HG02938 (cell line): ENCODE measurements at regions not wholly inside any gene's neighbourhood (a gene's known extent, or its start where the extent isn't known, plus 50 kb on each side); places are given as distances from the start of the nearest gene placed in this dataset.
"Not testable (repeated sequence)": the region's sequence is repeated elsewhere in the genome, so short reads cannot be mapped to it uniquely, and the experiment has no call there.

Experiments used
- ATAC-seq: cut with Tn5 transposase; IDR thresholded peaks from one replicate; pipeline ENCODE4 v1.9.1; 2021; ENCODE audit warnings: mild to moderate bottlenecking, moderate library complexity; ENCODE audit not compliant: unreplicated experiment

GRCh38 chr4:188282471-188283232 lies 143.4 kb downstream of the TRIML1 start:
- no peak for ATAC-seq

- no peak for ATAC-seq
These were observed 148.1 kb downstream of the TRIML1 start for GRCh38 chr4:188287169-188287894.

DNA sequence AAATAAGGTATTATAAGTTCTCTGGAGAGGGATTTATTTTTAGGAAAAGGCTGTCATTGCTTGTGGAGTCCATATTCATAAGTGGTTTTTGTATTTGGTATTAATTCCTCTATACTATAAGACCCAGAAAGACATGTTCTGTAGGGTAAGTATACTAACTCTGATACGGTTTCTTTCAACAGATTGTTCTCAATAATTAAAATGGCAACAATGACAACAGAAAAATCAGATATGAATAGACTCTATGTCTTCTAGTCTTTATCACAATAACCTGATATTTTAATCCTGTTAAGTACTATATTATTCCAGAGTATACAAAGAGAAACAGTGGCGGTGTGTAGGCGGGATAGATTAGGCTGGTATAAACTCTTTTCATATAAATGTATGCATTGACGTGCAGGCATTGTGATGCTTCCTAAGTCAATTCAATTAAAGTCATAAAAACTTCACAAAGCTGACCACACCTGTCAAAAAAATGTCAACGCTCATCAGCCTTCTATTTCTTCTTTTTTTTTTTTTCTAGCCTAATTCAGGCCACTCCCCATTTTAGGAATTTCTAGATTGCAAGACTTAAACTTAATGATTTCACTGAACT lies 150.4 kb downstream of the TRIML1 start:
- no peak for ATAC-seq

- no peak for ATAC-seq
These were observed 156.7 kb downstream of the TRIML1 start for GRCh38 chr4:188295899-188296298.

- no peak for ATAC-seq
These were observed 157.1 kb downstream of the TRIML1 start for GRCh38 chr4:188296331-188296730.

GRCh38 chr4:188297873-188298272 lies 158.6 kb downstream of the TRIML1 start:
- ATAC-seq, result no peak

DNA sequence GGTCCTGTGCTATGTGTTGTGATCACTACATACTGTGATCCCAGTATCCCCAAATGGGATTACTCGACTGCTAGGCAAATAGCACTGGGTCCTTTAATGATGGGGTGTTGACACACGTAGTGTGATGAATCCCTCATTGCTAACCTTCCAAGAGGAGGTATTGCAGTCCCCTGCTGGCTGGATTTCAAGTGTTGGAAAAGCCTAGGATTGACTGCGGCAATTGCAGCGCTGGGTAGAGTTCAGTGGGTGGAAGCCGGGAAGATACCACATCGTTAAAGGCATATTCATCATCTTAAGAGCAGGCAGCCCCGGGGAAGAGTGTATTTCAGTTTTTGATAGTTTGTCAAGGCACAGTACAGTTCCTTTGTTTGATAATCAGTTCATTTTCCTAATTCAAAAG lies 159.9 kb downstream of the TRIML1 start:
- no peak for ATAC-seq

DNA sequence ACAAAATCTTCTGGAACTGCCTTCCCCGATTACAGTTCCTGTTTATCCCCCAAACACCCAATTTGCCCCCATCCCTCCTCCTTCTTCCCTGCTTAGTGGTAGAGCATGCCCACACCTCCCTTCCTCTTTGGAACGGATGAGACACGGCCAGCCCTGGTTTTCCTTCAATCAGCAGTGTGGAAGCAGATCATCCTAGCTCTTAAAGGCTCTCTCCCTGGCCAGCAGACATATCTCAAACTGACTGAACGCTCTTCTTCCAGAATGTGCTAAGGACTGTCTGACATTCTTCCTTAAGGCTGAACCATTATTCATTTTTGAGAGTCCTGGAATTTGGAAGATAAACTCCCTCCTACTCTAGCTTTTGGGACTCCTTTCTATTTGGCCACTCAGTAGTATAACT lies 161.1 kb downstream of the TRIML1 start:
- no peak for ATAC-seq

DNA sequence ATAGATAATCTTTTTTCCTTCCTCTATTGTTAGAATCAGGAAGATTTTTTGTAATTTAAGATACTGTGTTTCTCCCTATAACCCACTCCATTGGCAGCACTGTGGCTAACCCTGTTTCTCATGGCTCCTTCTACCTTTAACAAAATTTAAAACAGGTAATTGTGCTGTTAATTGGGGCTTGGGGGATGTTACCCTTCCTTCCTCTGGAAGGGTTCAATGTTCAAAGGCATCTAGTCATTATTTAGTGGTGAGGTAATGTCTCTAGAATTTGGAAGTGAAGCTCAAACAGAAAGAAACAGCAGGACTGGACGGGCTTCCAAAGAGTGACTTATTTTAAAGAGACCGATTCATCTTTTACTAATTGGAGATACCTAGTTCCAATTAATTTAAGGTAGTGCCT lies 166.4 kb downstream of the TRIML1 start:
- ATAC-seq, result no peak

DNA sequence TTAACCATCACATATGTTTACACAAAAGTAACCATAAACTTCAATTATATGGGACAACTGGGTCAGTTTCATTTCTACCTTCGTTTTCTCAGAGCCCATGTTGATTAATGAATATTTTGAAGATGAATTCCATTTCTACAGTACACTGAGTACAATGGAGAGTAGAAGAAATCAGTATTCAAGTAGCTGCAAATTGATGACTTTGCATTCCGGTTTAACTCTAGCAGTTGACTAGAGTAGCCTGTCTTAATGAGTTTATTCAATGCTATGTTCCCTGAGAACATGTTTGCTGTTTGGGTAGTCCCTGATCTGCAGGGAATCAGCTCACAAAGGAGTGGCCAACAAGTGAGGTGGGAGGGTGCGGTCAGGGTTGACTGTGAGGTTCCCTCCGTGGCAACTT lies 168.3 kb downstream of the TRIML1 start:
- no peak for ATAC-seq

DNA sequence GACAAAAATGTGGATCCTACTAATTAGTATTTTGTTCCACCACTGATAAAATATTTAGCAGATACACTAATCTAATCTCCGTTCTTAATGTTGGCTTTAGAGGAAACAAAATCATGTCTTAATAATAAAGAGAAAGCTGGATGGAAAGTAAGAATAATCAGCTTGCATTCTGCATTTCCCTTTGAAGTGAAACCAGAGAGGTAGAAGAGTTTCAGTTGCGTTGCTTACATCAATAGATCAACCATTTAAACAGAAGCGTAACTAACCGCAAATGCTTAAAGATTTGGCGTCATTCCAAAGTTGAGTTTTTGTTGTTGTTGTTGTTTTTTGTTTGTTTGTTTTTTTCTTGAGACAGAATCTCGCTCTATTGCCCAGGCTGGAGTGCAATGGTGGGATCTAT lies 168.9 kb downstream of the TRIML1 start:
- no peak for ATAC-seq

GRCh38 chr4:188316391-188316790 lies 177.2 kb downstream of the TRIML1 start:
- no peak for ATAC-seq

- no peak for ATAC-seq
These were observed 189.7 kb downstream of the TRIML1 start for GRCh38 chr4:188328966-188329365.

GRCh38 chr4:188329521-188329920 lies 190.3 kb downstream of the TRIML1 start:
- no peak for ATAC-seq

DNA sequence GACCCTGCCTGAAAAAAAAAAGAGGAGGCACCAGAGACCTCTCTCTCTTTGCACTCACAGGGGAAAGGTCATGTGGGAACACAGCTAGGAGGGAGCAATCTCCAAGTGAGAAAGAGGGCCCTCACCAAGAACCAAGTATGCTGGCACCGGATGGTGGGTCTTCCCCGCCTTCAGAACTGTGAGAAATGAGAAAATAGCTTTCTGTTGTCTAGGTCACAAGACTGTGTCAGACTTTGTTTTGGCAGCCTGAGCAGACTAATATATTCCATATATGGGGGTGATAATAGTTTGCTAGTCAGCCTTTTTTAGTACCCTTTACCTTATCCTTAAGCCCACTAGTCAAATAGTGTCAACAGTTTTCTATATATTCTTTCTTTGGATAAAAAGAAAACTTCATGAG lies 193.0 kb downstream of the TRIML1 start:
- no peak for ATAC-seq

DNA sequence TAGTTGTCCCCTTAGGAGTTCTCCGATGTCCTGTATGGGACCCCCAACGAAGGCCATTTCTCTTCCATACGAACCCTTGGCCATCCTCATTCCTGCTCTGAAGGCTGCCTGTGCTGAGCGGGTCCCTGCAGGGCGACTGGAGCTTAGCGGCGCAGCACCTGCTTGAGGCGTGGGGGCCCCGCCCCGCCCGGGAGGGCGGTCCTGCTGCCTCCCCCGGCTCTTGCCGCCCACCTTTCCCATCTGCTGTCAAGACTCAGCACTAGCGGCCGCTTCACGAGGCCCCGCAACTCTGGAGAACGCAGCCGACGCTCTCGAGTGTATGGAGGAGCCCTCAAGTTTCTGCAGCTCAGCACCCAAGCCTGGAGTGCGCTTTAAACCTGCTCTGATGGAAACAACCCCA lies 197.7 kb downstream of the TRIML1 start:
- no peak for ATAC-seq

GRCh38 chr4:188341428-188341827 lies 202.2 kb downstream of the TRIML1 start:
- ATAC-seq, result no peak

DNA sequence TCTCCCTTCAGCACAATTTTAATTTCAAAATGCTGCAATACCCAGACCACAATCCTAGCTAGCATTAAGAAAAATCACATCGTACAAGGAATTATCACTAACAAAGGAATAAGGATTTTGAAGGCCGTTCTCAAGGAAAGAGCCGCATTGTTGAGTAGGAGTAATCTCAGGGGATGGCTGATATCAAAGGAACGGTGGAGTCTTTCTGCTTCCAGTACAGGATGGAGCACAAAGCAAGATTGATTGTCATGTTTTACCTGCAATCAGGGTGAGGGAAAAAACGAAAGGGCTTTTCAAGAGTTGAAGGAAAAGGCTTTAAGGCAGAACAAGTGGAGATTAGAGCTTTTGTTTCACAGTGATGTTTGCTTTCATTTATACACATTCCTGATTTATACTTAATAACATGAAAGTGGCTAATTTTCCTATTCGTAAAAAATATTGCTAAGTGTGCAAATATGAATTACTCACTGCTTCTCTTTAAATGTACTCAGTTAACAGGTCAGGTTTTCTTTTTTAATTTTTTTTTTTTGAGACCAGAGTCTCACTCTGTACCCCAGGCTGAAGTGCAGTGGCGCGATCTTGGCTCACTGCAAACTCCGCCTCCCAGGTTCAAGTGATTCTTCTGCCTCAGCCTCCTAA lies 207.0 kb downstream of the TRIML1 start:
- no peak for ATAC-seq

DNA sequence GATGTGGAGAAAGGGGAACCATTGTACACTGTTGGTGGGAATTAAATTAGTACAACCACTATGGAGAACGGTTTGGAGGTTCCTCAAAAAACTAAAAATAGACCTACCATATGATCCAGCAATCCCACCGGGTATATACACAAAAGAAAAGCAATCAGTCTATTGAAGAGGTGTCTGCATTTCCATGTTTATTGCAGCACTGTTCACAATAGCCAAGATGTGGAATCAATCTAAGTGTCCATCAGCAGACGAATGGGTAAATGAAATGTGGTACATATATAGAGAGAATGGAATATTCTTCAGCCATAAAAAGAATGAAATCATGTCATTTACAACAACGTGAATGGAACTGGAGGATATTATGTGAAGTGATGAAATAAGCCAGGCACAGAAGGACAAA lies 208.1 kb downstream of the TRIML1 start:
- no peak for ATAC-seq

- not testable (repeated sequence) for ATAC-seq
These were observed 210.3 kb downstream of the TRIML1 start for GRCh38 chr4:188349569-188349968.

- ATAC-seq, result no peak
These were observed 224.0 kb downstream of the TRIML1 start for GRCh38 chr4:188363196-188363595.

DNA sequence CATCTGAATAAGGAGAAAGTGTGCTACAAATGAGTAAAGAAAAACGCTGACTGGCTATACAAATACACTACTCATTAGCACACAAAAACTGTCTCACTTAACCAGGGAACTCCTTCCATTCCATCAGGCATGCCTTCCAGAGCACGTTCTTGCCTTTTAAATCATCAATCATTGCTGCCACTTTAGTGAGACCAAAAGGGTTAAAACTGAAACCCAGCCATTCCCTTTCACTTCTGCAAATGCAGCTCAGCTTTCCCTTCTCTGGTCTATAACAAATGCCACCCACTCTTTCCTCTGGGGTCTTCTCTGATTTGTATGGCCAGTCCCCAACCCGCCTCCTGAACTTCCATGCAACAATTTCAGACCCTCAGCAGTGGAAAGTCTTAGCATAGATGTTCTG lies 231.5 kb downstream of the TRIML1 start:
- ATAC-seq, result no peak
